Gastroesophageal sphincter (tissue), 3 donors: ENCODE measurements at regions not wholly inside any gene's neighbourhood (a gene's known extent, or its start where the extent isn't known, plus 50 kb on each side); places are given as distances from the start of the nearest gene placed in this dataset.
"Not testable (repeated sequence)": the region's sequence is repeated elsewhere in the genome, so short reads cannot be mapped to it uniquely, and the experiment has no call there.

Experiments used
- EP300 ChIP-seq: sonication (generic); formaldehyde crosslinking; IDR thresholded peaks from one replicate; pipeline ENCODE4 v1.6.1; 2017; ENCODE audit warnings: antibody characterized with exemption, mild to moderate bottlenecking
- TF ChIP-seq, protein P1 (sequence below), 4 experiments: fragments of 200-600 bp in 2 of 4; fragments of 450-650 bp in 2 of 4; sonication (generic) in 1 of 4; IDR thresholded peaks; one replicate each; pipeline ENCODE4 v1.5.1; 2017 to 2019; ENCODE audit warnings: antibody characterized with exemption in 4 of 4, mild to moderate bottlenecking in 2 of 4, moderate library complexity in 2 of 4

DNA sequence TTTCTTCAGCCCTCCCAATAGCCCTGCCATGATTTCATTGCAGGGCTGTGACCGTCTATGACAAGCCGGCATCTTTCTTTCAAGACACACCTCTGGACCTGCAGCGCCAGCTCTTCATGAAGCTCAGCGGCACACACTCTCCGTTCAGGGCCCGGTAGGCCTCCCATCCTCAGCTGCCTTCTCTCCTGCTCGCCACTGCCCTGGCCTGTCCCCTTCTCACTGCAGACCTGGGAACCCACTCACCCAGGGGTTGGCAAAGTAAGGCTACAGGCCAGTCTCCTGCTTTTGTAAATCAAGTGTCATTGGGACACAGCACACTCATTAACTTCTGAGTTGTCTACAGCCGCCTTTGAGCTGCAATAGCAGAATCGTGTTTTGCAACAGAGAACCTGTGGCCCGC, 169.2 kb downstream of the ADRA2C start:
- TF ChIP-seq, protein P1, sequence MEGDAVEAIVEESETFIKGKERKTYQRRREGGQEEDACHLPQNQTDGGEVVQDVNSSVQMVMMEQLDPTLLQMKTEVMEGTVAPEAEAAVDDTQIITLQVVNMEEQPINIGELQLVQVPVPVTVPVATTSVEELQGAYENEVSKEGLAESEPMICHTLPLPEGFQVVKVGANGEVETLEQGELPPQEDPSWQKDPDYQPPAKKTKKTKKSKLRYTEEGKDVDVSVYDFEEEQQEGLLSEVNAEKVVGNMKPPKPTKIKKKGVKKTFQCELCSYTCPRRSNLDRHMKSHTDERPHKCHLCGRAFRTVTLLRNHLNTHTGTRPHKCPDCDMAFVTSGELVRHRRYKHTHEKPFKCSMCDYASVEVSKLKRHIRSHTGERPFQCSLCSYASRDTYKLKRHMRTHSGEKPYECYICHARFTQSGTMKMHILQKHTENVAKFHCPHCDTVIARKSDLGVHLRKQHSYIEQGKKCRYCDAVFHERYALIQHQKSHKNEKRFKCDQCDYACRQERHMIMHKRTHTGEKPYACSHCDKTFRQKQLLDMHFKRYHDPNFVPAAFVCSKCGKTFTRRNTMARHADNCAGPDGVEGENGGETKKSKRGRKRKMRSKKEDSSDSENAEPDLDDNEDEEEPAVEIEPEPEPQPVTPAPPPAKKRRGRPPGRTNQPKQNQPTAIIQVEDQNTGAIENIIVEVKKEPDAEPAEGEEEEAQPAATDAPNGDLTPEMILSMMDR (IDR thresholded peaks at IDR 0.05) = not testable (repeated sequence)
- not testable (repeated sequence) for TF ChIP-seq EP300
